ENCODE measurements at regions not wholly inside any gene's neighbourhood (a gene's known extent, or its start where the extent isn't known, plus 50 kb on each side); places are given as distances from the start of the nearest gene placed in this dataset.

DNA sequence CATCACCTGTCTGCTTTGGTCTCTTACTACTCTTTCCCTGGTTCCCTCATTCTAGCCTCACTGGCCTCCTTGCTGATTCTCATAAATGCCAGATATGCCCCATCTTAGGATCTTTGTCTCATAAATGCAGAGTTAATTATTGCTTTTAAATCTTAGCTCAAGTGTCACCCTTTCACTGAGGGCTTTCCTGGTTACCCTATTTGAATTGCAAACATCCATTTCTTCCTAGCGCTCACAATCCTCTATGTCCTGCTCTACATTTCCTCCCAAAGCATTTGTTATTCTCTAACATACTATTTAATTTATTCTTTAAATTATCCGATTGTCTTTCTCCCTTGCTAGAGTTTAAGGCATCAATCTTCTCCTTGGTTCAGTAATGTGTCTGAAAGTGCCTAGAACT, 296.5 kb upstream of the ADGRL4 start:
- no peaks in the 10 kb centered on the region for H3K27me3 ChIP-seq (replicated peaks in 1 of 7)
- 86 to 98% (median 93%) methylated on average over 2 of the region's 2 CpGs for WGBS, 5 donors
- H3K36me3 ChIP-seq, result no peaks in the 10 kb centered on the region
- H3K4me1 ChIP-seq, result no peaks in the 10 kb centered on the region
- TF ChIP-seq POLR2A (IDR thresholded peaks at IDR 0.05) (no peak), POLR2AphosphoS5 (IDR thresholded peaks at IDR 0.05) (no peak)
- TF ChIP-seq, protein P1, sequence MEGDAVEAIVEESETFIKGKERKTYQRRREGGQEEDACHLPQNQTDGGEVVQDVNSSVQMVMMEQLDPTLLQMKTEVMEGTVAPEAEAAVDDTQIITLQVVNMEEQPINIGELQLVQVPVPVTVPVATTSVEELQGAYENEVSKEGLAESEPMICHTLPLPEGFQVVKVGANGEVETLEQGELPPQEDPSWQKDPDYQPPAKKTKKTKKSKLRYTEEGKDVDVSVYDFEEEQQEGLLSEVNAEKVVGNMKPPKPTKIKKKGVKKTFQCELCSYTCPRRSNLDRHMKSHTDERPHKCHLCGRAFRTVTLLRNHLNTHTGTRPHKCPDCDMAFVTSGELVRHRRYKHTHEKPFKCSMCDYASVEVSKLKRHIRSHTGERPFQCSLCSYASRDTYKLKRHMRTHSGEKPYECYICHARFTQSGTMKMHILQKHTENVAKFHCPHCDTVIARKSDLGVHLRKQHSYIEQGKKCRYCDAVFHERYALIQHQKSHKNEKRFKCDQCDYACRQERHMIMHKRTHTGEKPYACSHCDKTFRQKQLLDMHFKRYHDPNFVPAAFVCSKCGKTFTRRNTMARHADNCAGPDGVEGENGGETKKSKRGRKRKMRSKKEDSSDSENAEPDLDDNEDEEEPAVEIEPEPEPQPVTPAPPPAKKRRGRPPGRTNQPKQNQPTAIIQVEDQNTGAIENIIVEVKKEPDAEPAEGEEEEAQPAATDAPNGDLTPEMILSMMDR (IDR thresholded peaks at IDR 0.05 in 8 of 11, conservative IDR thresholded peaks at IDR 0.05 in 3 of 11), result no peak
- no peak overlapping the region for H3K4me3 ChIP-seq
- H3K27ac ChIP-seq, result no peak overlapping the region
- H3K9me3 ChIP-seq, result peaks cover 0 to 2% (median 0%) of the 10 kb centered on the region in 8 donors
- DNase-seq, result no peak
- intact Hi-C loops (cut with DNase I; ENCODE audit: low total_unique reads), result no loop called here

DNA sequence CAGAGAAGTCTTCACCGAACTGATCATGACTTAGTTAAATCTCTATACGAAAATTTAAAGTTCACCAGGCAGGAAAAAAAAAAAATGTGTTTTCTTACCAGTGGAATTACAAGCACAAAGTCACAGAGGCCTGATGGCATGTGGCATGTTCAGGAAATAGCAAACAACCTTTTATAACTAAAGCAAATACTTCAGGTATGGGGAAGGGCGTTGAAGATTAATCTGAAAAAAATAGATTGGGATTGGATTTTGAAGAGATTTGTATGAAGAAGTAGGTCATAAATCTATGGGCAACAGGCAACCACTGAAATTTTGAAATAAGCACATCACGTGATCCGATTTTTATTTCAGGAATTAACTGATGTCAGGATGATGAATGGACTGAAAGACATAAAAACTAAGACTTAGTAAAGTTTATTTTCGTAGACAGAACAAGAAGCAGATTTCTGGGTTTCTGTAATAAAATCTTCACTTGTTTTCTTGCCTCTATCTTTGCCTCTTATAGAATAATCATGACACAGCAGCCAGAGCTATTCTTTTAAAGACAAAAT, 295.9 kb upstream of the ADGRL4 start:
- WGBS, 5 donors, result 33 to 61% (median 44%) methylated on average over 6 of the region's 6 CpGs
- Histone ChIP-seq H3K27ac (no peak overlapping the region), H3K27me3 (replicated peaks in 1 of 7) (no peaks in the 10 kb centered on the region), H3K36me3 (no peaks in the 10 kb centered on the region), H3K9me3 (no peaks in the 10 kb centered on the region), H3K4me3 (no peak overlapping the region), H3K4me1 (no peaks in the 10 kb centered on the region)
- intact Hi-C loops (cut with DNase I; ENCODE audit: low total_unique reads), result no loop called here
- TF ChIP-seq, protein P1 (IDR thresholded peaks at IDR 0.05 in 8 of 11, conservative IDR thresholded peaks at IDR 0.05 in 3 of 11), result no peak
- TF ChIP-seq POLR2A (IDR thresholded peaks at IDR 0.05), result no peak
- no peak for TF ChIP-seq POLR2AphosphoS5 (IDR thresholded peaks at IDR 0.05)
- DNase-seq, result no peak

DNA sequence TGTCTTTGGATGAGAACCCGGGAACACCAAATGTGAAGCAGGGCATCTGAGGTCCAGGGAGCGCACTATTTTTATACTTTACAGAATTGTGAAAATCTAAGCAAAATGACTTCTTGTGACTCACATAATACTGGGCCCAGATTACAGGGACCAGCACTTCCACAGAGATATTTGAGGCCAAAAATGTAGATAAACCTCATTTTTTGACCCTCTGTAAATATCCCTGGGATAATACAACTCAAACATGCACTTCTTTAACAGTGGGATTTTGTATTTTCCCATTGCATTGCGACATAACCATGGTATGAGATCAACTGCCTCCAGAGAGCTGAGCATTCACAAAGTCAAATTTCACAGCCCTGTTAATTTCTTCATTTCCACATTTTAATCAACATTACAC, 289.4 kb upstream of the ADGRL4 start:
- Histone ChIP-seq H3K9me3 (no peaks in the 10 kb centered on the region), H3K36me3 (no peaks in the 10 kb centered on the region), H3K4me1 (no peaks in the 10 kb centered on the region), H3K4me3 (no peak overlapping the region), H3K27me3 (replicated peaks in 1 of 7) (no peaks in the 10 kb centered on the region), H3K27ac (no peak overlapping the region)
- TF ChIP-seq, protein P1 (IDR thresholded peaks at IDR 0.05 in 8 of 11, conservative IDR thresholded peaks at IDR 0.05 in 3 of 11), result no peak
- no peak for TF ChIP-seq POLR2AphosphoS5 (IDR thresholded peaks at IDR 0.05)
- TF ChIP-seq POLR2A (IDR thresholded peaks at IDR 0.05), result no peak
- WGBS, 5 donors, result 79 to 83% (median 82%) methylated on average over 3 of the region's 3 CpGs
- intact Hi-C loops (cut with DNase I; ENCODE audit: low total_unique reads), result no loop called here
- DNase-seq, result no peak

DNA sequence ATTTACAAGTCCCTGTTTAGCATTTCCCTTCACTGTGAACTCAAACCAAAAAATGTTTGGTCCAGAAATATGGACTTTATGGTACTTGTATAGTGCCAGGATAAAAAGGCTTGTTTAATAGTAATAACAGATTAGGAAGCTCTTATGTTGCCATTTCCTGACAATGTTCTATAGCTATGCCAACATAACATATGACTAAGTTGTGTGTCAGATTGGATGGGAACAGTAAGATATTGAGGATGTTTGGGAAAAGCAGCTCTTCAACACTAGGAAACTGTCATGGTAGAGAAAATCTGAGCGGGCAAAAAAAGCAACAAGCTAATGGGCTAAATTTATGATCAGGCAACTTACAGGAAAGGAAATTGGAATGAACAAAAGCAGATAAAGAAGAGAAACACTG, 287.1 kb upstream of the ADGRL4 start:
- no peaks in the 10 kb centered on the region for H3K9me3 ChIP-seq
- no peaks in the 10 kb centered on the region for H3K4me1 ChIP-seq
- TF ChIP-seq, protein P1 (IDR thresholded peaks at IDR 0.05 in 8 of 11, conservative IDR thresholded peaks at IDR 0.05 in 3 of 11), result no peak
- TF ChIP-seq POLR2AphosphoS5 (IDR thresholded peaks at IDR 0.05), result no peak
- TF ChIP-seq POLR2A (IDR thresholded peaks at IDR 0.05), result no peak
- 50 to 91% (median 54%) methylated on average over 1 of the region's 1 CpG for WGBS, 5 donors
- no peaks in the 10 kb centered on the region for H3K27me3 ChIP-seq (replicated peaks in 1 of 7)
- H3K27ac ChIP-seq, result no peak overlapping the region
- no peak for DNase-seq
- no peak overlapping the region for H3K4me3 ChIP-seq
- no peaks in the 10 kb centered on the region for H3K36me3 ChIP-seq
- intact Hi-C loops (cut with DNase I; ENCODE audit: low total_unique reads), result no loop called here
